NCI-H1930 (cell line): ENCODE measurements at regions not wholly inside any gene's neighbourhood (a gene's known extent, or its start where the extent isn't known, plus 50 kb on each side); places are given as distances from the start of the nearest gene placed in this dataset.

Experiments
- DNase-seq, 2 experiments: peaks; one replicate each; lab custom pipeline; 2025; lab: John Stamatoyannopoulos, UW

DNA sequence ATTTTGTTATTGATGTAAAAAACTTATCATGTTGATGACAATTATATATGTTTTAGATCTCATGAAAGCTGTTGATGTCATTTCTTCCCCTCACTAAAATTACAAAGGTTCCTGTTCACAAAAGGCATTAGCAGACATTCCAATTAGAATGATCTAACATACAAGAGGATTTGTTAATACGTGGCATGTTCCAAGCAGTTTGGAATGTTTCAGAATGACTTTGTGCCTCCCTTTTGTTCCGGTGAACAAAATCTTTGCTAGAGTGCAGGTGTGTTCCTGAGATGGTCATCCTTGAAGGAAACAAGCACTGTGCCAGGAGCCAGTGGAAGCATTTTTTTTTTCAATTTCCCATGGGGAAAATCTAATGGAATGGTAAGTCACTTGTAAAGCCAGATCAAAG lies 108.0 kb upstream of the KCTD3 start:
- DNase-seq = no peak

DNA sequence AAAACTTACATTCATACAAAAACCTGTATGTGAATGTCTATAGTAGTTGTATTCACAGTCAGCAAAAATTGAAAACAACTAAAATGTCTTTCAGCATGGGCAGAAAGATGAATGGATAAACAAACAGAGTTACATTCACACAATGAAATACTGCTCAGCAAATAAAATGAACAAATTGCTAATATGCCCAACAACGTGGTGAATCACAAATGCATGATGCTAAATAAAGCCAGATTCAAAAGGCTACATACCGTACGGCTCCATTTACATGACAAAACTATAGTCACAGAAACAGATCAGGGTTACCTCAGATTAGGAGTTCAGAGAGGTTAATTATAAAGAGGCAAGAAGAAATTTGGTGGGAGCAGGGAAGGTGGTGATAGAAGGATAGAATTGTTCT lies 100.7 kb upstream of the KCTD3 start:
- DNase-seq = no peak

DNA sequence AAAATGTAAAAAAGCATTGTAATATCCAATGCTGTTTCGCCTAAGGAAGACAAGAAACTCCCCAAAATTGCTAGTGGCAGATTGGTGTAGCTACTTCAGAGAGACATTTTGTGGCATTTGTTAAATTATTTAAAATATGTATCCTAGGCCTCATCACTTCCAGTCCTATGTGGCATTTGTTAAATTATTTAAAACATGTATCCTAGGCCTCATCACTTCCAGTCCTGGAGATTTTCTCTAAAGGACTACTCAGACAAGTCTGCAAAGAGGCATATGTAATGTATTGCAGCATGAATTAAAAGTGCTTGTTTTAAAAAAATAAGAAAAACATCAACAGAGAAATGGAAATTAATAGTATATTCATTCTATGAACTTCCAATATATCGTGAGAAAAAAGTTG lies 95.6 kb upstream of the KCTD3 start:
- no peak for DNase-seq

DNA sequence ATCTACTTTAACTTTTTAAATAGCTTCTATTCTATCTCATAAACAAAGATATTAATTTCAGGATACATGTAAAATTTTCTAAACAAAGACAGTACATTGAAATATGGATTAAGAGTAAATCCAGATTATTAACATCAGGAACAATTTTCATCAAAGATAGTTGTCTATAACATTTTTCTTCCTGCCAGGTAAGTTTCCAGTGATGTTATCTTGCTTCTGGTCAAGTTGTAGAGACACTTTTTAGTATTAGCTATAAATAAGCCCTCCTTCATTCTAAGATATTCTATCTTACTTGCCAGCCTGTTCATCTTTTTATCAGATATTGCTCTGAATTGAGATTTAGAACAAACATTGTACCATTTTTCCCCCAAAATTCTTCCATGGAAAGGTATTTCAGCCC lies 94.4 kb upstream of the KCTD3 start:
- DNase-seq = no peak

DNA sequence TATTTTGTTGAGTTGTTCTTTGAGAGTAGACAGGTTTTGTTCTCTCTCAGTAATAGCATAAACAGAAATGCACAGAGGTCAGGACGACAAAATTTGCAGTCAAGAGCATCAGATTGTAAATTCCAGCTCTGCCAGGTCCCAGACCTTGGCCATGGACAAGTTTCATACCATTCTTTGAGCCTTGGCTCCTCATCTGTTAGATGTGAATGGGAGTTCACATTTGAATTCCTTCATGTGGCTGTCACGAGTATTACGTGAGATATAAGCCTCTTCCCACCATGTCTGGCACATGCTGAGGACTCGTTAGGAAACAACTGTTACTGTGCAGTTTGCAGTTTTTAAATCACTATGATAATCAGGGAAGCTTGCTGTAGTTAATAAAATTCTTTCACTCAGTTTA lies 93.2 kb upstream of the KCTD3 start:
- DNase-seq = no peak

DNA sequence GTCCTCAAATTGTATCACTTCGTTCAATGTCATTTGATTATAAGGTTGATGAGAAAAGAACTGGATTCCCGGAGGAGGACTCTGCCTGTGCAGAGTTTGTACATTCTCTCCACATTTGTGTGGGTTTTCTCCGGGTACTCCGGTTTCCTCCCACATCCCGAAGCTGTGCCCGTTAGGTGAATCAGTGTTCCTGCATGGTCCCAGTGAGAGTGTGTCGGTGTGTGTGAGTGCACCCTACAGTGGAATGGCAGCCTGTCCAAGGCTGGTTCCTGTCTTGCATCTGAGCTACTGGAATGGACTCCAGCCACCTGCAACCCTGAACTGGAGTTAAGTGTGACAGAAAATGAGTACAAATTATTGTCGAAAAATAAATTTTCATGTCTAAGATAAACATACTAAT lies 92.2 kb upstream of the KCTD3 start:
- DNase-seq = no peak

DNA sequence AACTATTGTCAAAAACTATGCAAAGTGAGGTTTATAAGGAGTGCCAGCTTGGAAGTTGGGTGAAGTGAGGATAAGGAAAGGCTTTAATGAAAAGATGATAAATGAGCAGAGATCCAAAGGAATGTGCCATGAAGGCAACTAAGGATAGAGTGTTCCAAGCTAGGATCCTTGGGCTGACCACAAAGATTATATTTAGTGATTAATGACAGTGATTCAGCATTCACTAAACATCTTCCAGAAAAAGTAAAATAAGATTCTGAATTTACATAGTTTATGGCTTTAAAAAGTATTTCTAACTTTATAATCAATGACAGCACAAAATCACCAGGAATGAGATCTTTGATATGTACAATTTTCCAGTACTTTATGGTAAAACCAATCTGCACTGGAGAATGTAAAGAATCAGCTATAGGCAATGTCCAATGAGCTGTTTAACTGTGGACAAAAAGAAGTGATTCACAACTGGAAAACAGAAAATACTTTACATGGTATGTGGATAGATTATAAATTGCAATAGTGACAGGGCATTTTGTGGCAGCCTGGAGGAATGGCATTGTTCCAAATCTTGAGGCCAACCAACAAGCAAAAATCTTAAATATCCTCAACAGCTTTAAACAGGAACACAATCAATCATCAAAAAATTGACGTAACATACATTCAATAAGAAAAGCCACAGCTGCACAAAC lies 91.2 kb upstream of the KCTD3 start:
- no peak for DNase-seq

DNA sequence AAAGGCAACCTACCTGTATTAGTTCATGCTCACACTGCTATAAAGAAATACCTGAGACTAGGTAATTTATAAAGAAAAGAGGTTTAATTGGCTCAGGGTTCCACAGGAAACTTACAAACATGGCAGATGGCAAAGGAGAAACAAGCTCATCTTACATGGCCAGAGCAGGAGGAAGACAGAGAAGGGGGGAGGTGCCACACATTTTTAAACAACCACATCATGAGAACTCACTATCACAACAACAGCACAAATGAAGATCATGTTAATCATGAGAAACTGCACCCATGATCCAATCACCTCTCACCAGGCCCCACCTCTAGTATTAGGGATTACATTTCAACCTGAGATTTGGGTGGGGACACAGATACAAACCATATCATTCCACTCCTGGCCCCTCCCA lies 90.6 kb upstream of the KCTD3 start:
- no peak for DNase-seq

DNA sequence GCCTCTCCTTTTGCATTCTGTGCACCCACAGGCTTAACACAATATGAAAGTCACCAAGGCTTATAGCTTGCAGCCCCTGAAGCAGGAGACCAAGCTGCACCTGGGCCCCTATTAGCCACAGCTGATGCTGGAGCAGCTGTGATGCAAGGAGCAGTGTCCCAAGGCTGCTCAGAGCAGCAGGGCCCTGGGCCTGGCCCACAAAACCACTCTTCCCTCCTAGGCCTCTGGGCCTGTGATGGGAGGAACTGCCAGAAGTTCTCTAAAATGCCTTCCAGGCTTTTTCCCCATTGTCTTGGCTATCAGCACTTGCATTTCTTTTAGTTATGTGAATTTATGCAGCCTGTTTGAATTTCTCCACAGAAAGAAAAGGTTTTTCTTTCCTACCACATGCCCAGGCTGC lies 89.5 kb upstream of the KCTD3 start:
- no peak for DNase-seq

DNA sequence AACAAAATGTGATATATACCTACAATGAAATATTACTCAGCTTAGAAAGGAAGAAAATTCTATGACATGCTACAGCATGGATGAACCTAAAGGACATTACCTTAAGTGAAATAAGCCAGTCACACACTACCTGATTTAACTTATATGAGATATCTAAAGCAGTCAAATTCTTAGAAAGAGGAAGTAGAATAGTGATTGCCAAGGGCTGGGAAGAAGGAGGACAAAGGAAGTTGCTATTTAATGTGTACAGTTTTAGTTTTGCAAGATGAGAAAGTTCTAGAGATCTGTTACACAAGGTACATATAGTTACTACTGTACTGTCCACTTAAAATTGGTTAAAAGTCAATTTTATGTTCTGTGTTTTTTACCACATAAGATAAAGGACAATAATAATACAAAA lies 87.5 kb upstream of the KCTD3 start:
- DNase-seq = no peak

DNA sequence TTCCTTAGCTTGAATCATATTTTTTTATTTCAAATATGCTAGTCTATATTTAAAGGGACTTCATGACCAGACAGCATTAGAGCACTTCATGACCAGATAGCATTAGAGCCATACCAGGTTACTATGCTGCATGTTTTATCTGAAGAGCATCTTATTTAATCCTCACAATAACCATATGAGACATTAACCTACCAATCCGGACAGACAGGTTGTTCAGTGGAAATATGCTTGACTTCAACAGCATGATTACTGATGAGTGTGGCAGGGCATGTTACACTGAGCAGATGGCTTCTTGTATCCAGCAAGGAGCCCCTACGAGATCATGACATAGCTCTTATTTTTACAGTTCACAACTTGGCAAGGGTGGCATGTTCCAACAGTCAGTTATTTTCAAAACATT lies 85.0 kb upstream of the KCTD3 start:
- no peak for DNase-seq

DNA sequence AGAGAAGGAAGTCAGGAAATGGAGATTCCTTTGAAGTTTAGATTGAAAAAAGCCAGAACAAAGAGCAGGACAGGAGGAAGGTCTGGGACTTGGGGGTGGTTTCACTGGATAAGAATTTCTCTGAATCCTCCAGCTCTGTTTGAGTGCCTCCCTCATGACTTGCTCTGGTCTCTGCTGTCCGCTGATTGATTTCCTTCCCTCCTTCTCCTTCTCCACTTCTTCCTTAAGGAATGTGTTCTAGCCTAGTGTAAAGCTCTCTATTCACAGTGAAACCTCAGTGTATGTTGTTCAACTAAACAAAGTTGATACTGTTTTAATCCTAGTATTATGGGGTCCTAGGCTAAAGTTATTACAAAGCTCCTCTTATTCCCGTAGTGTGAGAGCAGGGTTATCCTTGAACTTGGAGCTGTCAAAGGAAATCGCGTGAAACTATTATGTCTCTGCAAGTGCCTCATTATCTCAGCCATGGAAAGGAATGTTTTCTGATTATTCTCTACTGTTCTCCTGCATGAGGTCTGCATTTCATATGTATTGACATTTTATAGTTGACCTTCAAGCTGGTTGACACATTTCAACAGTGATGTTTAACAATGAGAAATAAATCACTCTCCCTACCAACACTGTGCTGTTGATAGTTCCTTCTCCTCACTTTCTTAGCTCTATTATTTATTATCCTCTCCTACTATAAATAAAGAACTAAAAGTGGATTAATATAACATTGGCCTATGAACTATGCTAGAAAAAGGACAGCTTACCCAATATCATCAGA lies 82.7 kb upstream of the KCTD3 start:
- DNase-seq = no peak

DNA sequence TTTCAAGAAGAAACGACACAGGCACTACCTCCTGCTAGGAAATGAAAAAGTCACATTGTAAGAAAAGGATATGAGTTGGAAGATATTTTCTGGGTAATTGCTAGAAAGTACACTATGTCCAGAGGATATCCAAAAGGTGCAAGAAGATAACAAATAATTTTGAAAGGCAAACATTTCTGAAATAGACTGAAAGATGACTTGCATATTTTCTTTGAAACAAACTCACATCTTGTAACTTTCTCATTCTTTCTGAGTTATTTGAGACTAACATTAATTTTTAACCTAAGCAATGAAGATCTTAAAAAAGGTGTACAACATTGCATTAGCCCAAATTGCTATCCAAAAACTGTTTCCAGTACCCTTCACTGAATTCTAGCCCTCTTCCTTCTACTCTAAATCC lies 79.6 kb upstream of the KCTD3 start:
- DNase-seq = no peak

DNA sequence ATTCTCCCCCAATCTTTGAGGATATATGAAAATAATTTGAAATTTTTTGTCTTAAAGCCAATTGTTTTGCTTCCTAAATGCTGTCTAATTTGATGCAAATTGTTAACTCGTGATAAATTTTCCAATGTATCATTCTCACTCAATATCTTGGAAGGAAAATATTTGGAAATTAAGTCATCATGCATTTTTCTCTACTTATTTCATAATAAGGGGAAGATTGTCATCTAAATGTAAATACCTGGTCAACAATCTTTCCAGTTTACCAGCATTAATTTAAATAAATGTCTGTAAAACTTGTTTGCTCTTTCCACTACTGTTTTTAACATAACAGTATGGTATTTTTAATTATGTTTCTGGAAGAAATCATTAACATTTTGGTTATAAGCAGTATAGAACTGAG lies 78.3 kb upstream of the KCTD3 start:
- DNase-seq = no peak

DNA sequence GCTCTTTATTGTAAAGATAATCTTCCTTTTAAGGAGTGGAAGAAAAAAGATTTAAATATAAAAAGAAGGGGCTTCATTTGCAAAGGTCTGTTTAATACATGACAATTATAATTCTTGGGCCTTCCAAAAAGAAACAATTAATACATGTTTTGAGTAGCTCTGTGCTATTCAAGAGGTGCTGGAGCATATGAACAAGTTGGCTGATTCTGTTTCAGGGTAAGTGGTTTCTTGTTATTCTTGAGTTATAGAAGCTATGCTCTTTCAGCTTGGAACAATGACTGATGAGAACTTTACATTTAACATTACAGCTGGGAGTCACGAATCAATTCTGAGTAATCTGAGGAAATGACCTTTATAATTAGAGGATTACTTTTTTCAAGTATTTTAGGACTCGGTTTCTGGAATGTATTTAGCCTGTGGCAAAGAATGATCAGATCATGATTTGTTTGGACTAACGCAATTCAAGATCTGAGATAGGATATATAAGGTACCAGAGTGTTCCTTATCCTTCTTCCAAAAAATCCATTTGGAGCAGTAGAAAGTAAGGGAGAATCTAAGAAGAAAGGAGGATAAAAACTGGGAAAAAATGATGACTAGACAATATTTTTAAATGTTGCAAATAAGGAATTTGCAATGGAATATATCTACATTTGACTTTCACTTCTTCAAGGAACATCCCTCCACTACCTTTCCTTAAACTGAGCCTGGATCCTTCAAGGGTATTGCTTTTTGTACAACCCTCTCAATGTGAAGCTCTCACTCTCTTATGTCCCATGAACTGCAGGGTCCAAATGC lies 77.1 kb upstream of the KCTD3 start:
- no peak for DNase-seq

DNA sequence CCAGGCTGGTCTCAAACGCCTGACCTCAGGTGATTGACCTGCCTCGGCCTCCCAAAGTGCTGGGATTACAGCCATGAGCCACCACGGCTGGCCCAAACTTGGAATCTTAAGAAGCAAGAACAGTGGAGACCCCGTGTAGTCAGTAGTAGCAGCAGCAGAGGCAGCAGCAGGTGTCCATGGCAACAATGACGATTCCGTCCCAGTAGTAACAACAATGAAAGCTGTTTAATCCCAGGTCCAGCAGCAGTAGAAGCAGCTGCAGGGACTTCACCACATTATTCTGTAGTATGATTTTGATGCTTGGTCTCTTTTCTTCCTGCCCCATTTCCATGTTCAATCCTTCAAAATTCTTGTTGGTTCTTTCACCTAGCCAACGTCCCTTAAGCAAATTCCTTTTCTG lies 69.6 kb upstream of the KCTD3 start:
- no peak for DNase-seq

DNA sequence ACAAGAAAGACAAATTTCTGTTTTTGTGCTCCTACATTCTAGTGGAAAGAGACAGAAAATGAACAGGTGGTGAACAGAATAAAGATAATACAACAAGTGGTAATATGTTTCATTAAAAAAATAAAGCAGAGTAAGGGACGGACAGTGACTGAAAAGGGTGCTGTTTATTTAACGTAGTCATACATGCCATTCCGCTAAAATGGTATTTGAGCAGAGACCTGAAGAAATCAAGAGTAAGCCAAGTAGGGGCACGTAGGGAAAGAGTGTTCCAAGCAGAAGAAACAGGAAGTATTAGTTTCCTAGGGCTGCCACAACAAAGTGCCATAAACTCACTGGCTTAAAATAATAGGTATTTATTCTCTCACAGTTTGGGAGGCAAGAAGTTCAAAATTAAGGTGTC lies 65.6 kb upstream of the KCTD3 start:
- no peak for DNase-seq

DNA sequence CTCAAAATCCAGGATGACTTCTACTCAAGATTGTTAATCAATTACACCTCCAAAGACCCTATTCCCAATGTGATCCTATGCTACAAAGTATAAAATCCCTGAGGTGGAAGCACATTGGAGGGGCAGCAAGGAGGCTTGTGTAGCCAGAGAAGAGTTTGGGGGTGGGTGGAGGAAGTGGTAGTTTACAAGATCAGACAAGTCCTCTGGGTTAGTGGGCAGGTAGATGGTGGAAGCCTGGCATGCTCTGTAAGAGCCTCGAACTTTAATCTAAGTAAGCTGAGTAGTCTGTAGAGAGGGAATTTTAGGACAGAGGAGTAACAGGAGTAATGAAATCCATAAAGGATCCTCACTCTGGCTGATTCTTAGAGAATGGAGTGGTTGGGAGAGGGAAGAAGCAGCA lies 65.0 kb upstream of the KCTD3 start:
- no peak for DNase-seq

DNA sequence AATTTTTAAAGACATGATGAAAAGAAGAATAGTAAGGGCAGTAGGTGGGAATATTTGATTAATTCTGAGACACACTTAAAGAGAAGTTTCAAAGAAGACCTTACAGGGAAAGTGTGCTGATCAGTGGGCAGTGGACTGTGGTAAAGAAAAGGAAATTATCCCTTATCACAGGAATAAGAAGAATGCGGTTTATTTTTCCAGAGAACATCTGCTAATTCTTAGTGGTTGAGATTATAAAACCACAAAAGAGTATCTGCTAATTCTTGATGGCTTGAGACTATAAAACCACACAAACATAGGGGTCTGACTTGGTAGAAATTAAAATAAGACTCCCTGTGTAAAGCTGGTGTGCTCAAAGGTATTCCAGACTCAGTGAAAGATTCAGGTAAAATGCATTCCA lies 60.0 kb upstream of the KCTD3 start:
- DNase-seq = no peak

DNA sequence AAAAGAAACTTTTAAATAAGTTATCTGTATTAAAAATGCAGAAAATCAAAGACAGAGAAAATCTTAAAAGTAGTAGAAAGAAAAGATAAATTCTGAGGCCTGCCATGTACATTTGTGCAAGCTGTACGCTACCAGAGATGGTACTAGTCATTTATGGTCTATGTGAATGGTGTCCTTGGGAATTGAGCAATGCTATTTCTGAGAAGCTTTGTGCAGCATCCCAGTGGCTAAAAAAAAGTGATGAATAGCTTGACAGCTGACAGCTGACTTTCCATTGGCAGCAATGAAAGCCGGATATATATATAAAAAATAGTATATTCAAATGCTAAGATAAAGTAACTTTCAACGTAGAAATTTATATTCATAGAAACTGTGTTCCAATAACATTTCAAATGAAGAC lies 58.8 kb upstream of the KCTD3 start:
- DNase-seq = no peak
